H1 (cell line): ENCODE measurements at regions not wholly inside any gene's neighbourhood (a gene's known extent, or its start where the extent isn't known, plus 50 kb on each side); places are given as distances from the start of the nearest gene placed in this dataset.

Experiments used
- CTCF ChIA-PET: fragments of 300-600 bp; sonication (Branson Sonifier 250); formaldehyde crosslinking; loops from one replicate; lab custom pipeline; 2021; ENCODE audit not compliant: partially characterized antibody; lab: Charles Lee
- POLR2A ChIA-PET: fragments of 300-600 bp; sonication (Branson Sonifier 250); formaldehyde crosslinking; loops from one replicate; lab custom pipeline; 2021; ENCODE audit warnings: inconsistent platforms; ENCODE audit not compliant: partially characterized antibody; lab: Charles Lee
- DNase-seq, 2 experiments: peaks; one replicate each; pipeline versions ENCODE4 v3.0.0 to v3.0.0-alpha.2; 2010 to 2022; ENCODE audit warnings: low spot score in 2 of 2, low read depth in 1 of 2, mixed read lengths in 1 of 2
- FAIRE-seq: peaks from 2 replicates; lab custom pipeline; 2011; peaks lifted over from hg19 to GRCh38; lab: Jason Lieb, UNC
- H2AFZ ChIP-seq: 2 replicates; pipeline ENCODE4 v1.8.1; 2012; ENCODE audit warnings: low read length, inconsistent platforms
- H2AK5ac ChIP-seq: 2 replicates; pipeline ENCODE4 v1.6.1; 2013; ENCODE audit warnings: low read depth, low read length
- H2BK120ac ChIP-seq: replicated peaks from 2 replicates; pipeline ENCODE3; 2013; ENCODE audit warnings: low read depth, low read length, inconsistent platforms
- H2BK12ac ChIP-seq: 2 replicates; pipeline ENCODE4 v1.6.1; 2013; ENCODE audit warnings: low read depth, low read length
- H2BK15ac ChIP-seq: 2 replicates; pipeline ENCODE4 v1.6.1; 2013; ENCODE audit warnings: low read length
- H2BK20ac ChIP-seq: 2 replicates; pipeline ENCODE4 v1.6.1; 2013; ENCODE audit warnings: low read length
- H2BK5ac ChIP-seq: 2 replicates; pipeline ENCODE4 v1.6.1; 2013; ENCODE audit warnings: low read depth, low read length
- H3K14ac ChIP-seq: 2 replicates; pipeline ENCODE4 v1.6.1; 2013; ENCODE audit warnings: inconsistent platforms; ENCODE audit not compliant: insufficient read length
- H3K18ac ChIP-seq: 2 replicates; pipeline ENCODE4 v1.6.1; 2013; ENCODE audit warnings: low read length; ENCODE audit errors: extremely low read depth
- H3K23ac ChIP-seq: 2 replicates; pipeline ENCODE4 v1.6.1; 2013; ENCODE audit warnings: inconsistent platforms; ENCODE audit not compliant: insufficient read length
- H3K23me2 ChIP-seq: 2 replicates; pipeline ENCODE4 v1.6.1; 2013; ENCODE audit warnings: low read depth, low read length
- H3K27ac ChIP-seq: 2 replicates; pipeline ENCODE4 v1.6.1; 2011; ENCODE audit warnings: low read depth, low read length, inconsistent platforms
- H3K27me3 ChIP-seq, 4 experiments: replicated peaks in 1 of 4; 1 replicate in 1 of 4; 2 replicates in 3 of 4; pipeline versions ENCODE4 v1.6.1 to v1.8.1; 2011 to 2013; ENCODE audit warnings: low read length in 3 of 4, mild to moderate bottlenecking in 3 of 4, inconsistent platforms in 2 of 4, mixed read lengths in 2 of 4, moderate library complexity in 1 of 4; ENCODE audit not compliant: control insufficient read depth in 3 of 4, insufficient read depth in 3 of 4; ENCODE audit errors: extremely low read depth in 1 of 4
- H3K36me3 ChIP-seq, 4 experiments: 2 replicates each; pipeline versions ENCODE4 v1.6.1 to v1.8.1; 2011 to 2013; ENCODE audit warnings: mild to moderate bottlenecking in 4 of 4, low read length in 3 of 4, moderate library complexity in 2 of 4, control low read depth in 1 of 4, inconsistent platforms in 1 of 4; ENCODE audit not compliant: insufficient read depth in 4 of 4, control insufficient read depth in 2 of 4
- H3K4ac ChIP-seq: replicated peaks from 2 replicates; pipeline ENCODE3; 2013; ENCODE audit warnings: low read length, low read depth, mixed read lengths, inconsistent platforms; ENCODE audit not compliant: insufficient read length
- H3K4me1 ChIP-seq, 4 experiments: replicated peaks in 1 of 4; 1 replicate in 1 of 4; 2 replicates in 3 of 4; pipeline versions ENCODE4 v1.6.1 to v1.8.1; 2011 to 2013; ENCODE audit warnings: low read length in 3 of 4, inconsistent platforms in 2 of 4, mixed read lengths in 1 of 4; ENCODE audit not compliant: insufficient read depth in 4 of 4, control insufficient read depth in 3 of 4
- H3K4me2 ChIP-seq, 2 experiments: 2 replicates each; pipeline versions ENCODE4 v1.6.1 to v1.8.1; 2011 to 2013; ENCODE audit warnings: low read depth in 2 of 2, low read length in 2 of 2, control low read depth in 1 of 2, inconsistent platforms in 1 of 2, mild to moderate bottlenecking in 1 of 2; ENCODE audit not compliant: insufficient read depth in 1 of 2
- H3K4me3 ChIP-seq, 4 experiments: fragments of 200-600, 300-600 bp in 1 of 4; sonication (generic), shearing (Covaris generic), sonication (Bioruptor Twin) in 1 of 4; 2 replicates each; pipeline versions ENCODE4 v1.5.1 to v1.8.1; 2011 to 2016; ENCODE audit warnings: low read length in 4 of 4, low read depth in 3 of 4, control low read depth in 2 of 4, inconsistent platforms in 2 of 4, mild to moderate bottlenecking in 2 of 4, mixed read lengths in 1 of 4, moderate library complexity in 1 of 4; ENCODE audit not compliant: insufficient read depth in 2 of 4; ENCODE audit errors: extremely low read depth in 1 of 4
- H3K56ac ChIP-seq: replicated peaks from 2 replicates; pipeline ENCODE3; 2013; ENCODE audit warnings: low read depth, mild to moderate bottlenecking, mixed read lengths, low read length, inconsistent platforms; ENCODE audit not compliant: insufficient read length
- H3K79me1 ChIP-seq: 2 replicates; pipeline ENCODE4 v1.6.1; 2013; ENCODE audit warnings: low read depth, low read length, control low read depth
- H3K79me2 ChIP-seq, 2 experiments: 2 replicates each; pipeline versions ENCODE4 v1.6.1 to v1.8.1; 2012 to 2013; ENCODE audit warnings: low read length in 2 of 2, mild to moderate bottlenecking in 2 of 2, inconsistent platforms in 1 of 2; ENCODE audit not compliant: insufficient read depth in 2 of 2, control insufficient read depth in 1 of 2
- H3K9ac ChIP-seq, 4 experiments: replicated peaks in 1 of 4; 1 replicate in 1 of 4; 2 replicates in 3 of 4; pipeline versions ENCODE4 v1.6.1 to v1.8.1; 2011 to 2013; ENCODE audit warnings: low read depth in 3 of 4, low read length in 3 of 4, control low read depth in 2 of 4, mild to moderate bottlenecking in 2 of 4, moderate library complexity in 2 of 4, inconsistent platforms in 1 of 4; ENCODE audit errors: extremely low read depth in 1 of 4
- H3K9me3 ChIP-seq, 2 experiments: 2 replicates each; pipeline versions ENCODE4 v1.6.1 to v1.8.1; 2012 to 2013; ENCODE audit warnings: mild to moderate bottlenecking in 2 of 2, moderate library complexity in 2 of 2, control low read depth in 1 of 2, inconsistent platforms in 1 of 2, low read depth in 1 of 2, low read length in 1 of 2, mixed read lengths in 1 of 2; ENCODE audit not compliant: insufficient read depth in 2 of 2
- H4K20me1 ChIP-seq, 2 experiments: replicated peaks in 1 of 2; 2 replicates each; pipeline versions ENCODE3 to v1.8.1; 2011 to 2013; ENCODE audit warnings: inconsistent platforms in 2 of 2, low read length in 2 of 2, mild to moderate bottlenecking in 1 of 2; ENCODE audit not compliant: insufficient read depth in 2 of 2, control insufficient read depth in 1 of 2
- H4K5ac ChIP-seq: 2 replicates; pipeline ENCODE4 v1.6.1; 2013; ENCODE audit warnings: low read length, low read depth, mixed read lengths, inconsistent platforms; ENCODE audit not compliant: insufficient read length
- H4K8ac ChIP-seq: 2 replicates; pipeline ENCODE4 v1.8.0; 2013; ENCODE audit warnings: mild to moderate bottlenecking, moderate library complexity, low read length, inconsistent platforms; ENCODE audit not compliant: insufficient read depth; ENCODE audit errors: extremely low read depth
- H4K91ac ChIP-seq: replicated peaks from 2 replicates; pipeline ENCODE3; 2013; ENCODE audit warnings: low read length, mixed read lengths, inconsistent platforms; ENCODE audit not compliant: insufficient read length
- BACH1 ChIP-seq: IDR thresholded peaks from 2 replicates; pipeline ENCODE4 v1.6.1; 2012; ENCODE audit warnings: low read length, improper control_type of control experiment
- EP300 ChIP-seq, 2 experiments: IDR thresholded peaks; 1 replicate in 1 of 2; 2 replicates in 1 of 2; pipeline ENCODE4 v1.6.1; 2011 to 2012; ENCODE audit warnings: low read depth in 2 of 2, low read length in 2 of 2, mild to moderate bottlenecking in 2 of 2, borderline replicate concordance in 1 of 2, inconsistent platforms in 1 of 2, moderate library complexity in 1 of 2
- JUND ChIP-seq: IDR thresholded peaks from 2 replicates; pipeline ENCODE4 v1.6.1; 2011; ENCODE audit warnings: mild to moderate bottlenecking, improper control_type of control experiment, low read length
- RAD21 ChIP-seq, 2 experiments: IDR thresholded peaks in 1 of 2; conservative IDR thresholded peaks in 1 of 2; 2 replicates each; pipeline ENCODE4 v1.6.1; 2011; ENCODE audit warnings: low read depth in 2 of 2, low read length in 2 of 2, improper control_type of control experiment in 1 of 2, inconsistent platforms in 1 of 2, mild to moderate bottlenecking in 1 of 2, moderate library complexity in 1 of 2
- RXRA ChIP-seq: IDR thresholded peaks from 2 replicates; pipeline ENCODE4 v1.6.1; 2011; ENCODE audit warnings: low read depth, mild to moderate bottlenecking, low read length, moderate library complexity; ENCODE audit not compliant: insufficient read depth
- SIN3A ChIP-seq, 2 experiments: IDR thresholded peaks in 1 of 2; conservative IDR thresholded peaks in 1 of 2; 2 replicates each; pipeline ENCODE4 v1.6.1; 2011 to 2012; ENCODE audit warnings: low read length in 2 of 2, improper control_type of control experiment in 1 of 2, low read depth in 1 of 2, mild to moderate bottlenecking in 1 of 2
- SP1 ChIP-seq: IDR thresholded peaks from 2 replicates; pipeline ENCODE4 v1.6.1; 2011; ENCODE audit warnings: low read depth, low read length
- SUZ12 ChIP-seq: fragments of 200-600 bp; sonication (generic); IDR thresholded peaks from 2 replicates; pipeline ENCODE4 v1.6.1; 2012; ENCODE audit warnings: mild to moderate bottlenecking, inconsistent platforms, low read length, moderate library complexity, mixed read lengths
- TCF12 ChIP-seq: IDR thresholded peaks from 2 replicates; pipeline ENCODE4 v1.6.1; 2011; ENCODE audit warnings: low read depth, mild to moderate bottlenecking, low read length
- WGBS, 2 experiments: shearing (Covaris generic) in 1 of 2; methylation state at CpG; one replicate each; pipeline versions ENCODE4 v1.1.6 to v1.1.7; 2013 to 2015; ENCODE audit warnings: low lambda C conversion rate in 2 of 2, mixed read lengths in 2 of 2, inconsistent platforms in 1 of 2, low coverage in 1 of 2, missing lambda C conversion rate in 1 of 2; ENCODE audit not compliant: insufficient replicate concordance in 2 of 2, insufficient coverage in 1 of 2, insufficient read length in 1 of 2; ENCODE audit errors: extremely low coverage in 1 of 2, missing lambda C conversion rate in 1 of 2; 5-methylcytosine and 5-hydroxymethylcytosine counted together
- TF ChIP-seq, protein P1 (sequence below), 3 experiments: IDR thresholded peaks; 1 replicate in 2 of 3; 2 replicates in 1 of 3; pipeline versions ENCODE4 v1.5.1 to v1.6.1; 2011; ENCODE audit warnings: low read length in 3 of 3, mild to moderate bottlenecking in 3 of 3, inconsistent platforms in 2 of 3, low read depth in 1 of 3, moderate library complexity in 1 of 3; ENCODE audit not compliant: insufficient read depth in 1 of 3; ENCODE audit errors: control extremely low read depth in 1 of 3

- Histone ChIP-seq H3K23ac (no peak overlapping the region), H2BK120ac (no peak overlapping the region), H2AK5ac (0 out of 2 replicates have a peak overlapping the region, but pooled peaks have one; percentile 15), H3K18ac (no peak overlapping the region), H4K8ac (no peak overlapping the region), H3K27me3 (no peaks in the 10 kb centered on the region), H3K23me2 (peaks cover 4% of the 10 kb centered on the region; the same call in 1 of the 2 replicates), H3K4ac (peak overlapping the region; percentile 14), H2AFZ (no peak overlapping the region), H3K56ac (no peak overlapping the region), H3K79me2 (no peaks in the 10 kb centered on the region), H4K91ac (no peak overlapping the region), H3K4me2 (no peak overlapping the region), H3K4me1 (peaks cover 10 to 27% (median 13%) of the 10 kb centered on the region in 4 experiments), H3K36me3 (no peaks in the 10 kb centered on the region), H3K79me1 (peaks cover 4% of the 10 kb centered on the region; the same call in 1 of the 2 replicates), H2BK15ac (no peak overlapping the region), H3K27ac (no peak overlapping the region), H4K20me1 (no peaks in the 10 kb centered on the region), H2BK20ac (no peak overlapping the region), H3K9ac (no peak overlapping the region), H3K9me3 (no peaks in the 10 kb centered on the region), H4K5ac (no peak overlapping the region), H2BK12ac (no peak overlapping the region), H2BK5ac (no peak overlapping the region), H3K4me3 (no peak overlapping the region), H3K14ac (no peak overlapping the region)
- ChIA-PET POLR2A (no interaction called here), CTCF (interaction anchor here (0.8 to 1.8 kb wide), 5 partner anchors 16 to 279 kb away, joined by 3 to 6 read pairs (median 3); no protein-coding TSS in a partner anchor)
- FAIRE-seq (no peak), DNase-seq (no peak)
- WGBS, 2 experiments: 89% methylated on average over 20 of the region's 20 CpGs; no CpG with 5 or more reads in 1 of the 2 experiments
- TF ChIP-seq JUND (no peak), EP300 (IDR thresholded peaks at IDR 0.05; ENCODE audit: borderline replicate concordance in 1 of 2, low read depth in 2 of 2, low read length in 2 of 2) (no peak), BACH1 (no peak), SUZ12 (no peak), RAD21 (IDR thresholded peaks at IDR 0.05 in 1 of 2, conservative IDR thresholded peaks at IDR 0.05 in 1 of 2; ENCODE audit: low read depth in 2 of 2, low read length in 2 of 2) (peak; percentile 30 to 52), RXRA (no peak), SIN3A (conservative IDR thresholded peaks at IDR 0.05 in 1 of 2, IDR thresholded peaks at IDR 0.05 in 1 of 2; ENCODE audit: low read depth in 1 of 2, low read length in 2 of 2) (no peak), SP1 (no peak), TCF12 (no peak)
- TF ChIP-seq, protein P1, sequence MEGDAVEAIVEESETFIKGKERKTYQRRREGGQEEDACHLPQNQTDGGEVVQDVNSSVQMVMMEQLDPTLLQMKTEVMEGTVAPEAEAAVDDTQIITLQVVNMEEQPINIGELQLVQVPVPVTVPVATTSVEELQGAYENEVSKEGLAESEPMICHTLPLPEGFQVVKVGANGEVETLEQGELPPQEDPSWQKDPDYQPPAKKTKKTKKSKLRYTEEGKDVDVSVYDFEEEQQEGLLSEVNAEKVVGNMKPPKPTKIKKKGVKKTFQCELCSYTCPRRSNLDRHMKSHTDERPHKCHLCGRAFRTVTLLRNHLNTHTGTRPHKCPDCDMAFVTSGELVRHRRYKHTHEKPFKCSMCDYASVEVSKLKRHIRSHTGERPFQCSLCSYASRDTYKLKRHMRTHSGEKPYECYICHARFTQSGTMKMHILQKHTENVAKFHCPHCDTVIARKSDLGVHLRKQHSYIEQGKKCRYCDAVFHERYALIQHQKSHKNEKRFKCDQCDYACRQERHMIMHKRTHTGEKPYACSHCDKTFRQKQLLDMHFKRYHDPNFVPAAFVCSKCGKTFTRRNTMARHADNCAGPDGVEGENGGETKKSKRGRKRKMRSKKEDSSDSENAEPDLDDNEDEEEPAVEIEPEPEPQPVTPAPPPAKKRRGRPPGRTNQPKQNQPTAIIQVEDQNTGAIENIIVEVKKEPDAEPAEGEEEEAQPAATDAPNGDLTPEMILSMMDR (IDR thresholded peaks at IDR 0.05; ENCODE audit: control extremely low read depth in 1 of 3, insufficient read depth in 1 of 3, low read depth in 1 of 3, low read length in 3 of 3): peak in 2 of 3 experiments; percentile 6 to 15; a peak in 2 of 4 replicates
These were observed 341.6 kb downstream of the CTTN start for GRCh38 chr11:70739811-70740487.
